DMS 273 (cell line): ENCODE measurements at regions not wholly inside any gene's neighbourhood (a gene's known extent, or its start where the extent isn't known, plus 50 kb on each side); places are given as distances from the start of the nearest gene placed in this dataset.
A peak's percentile ranks its signal among the peaks of the same experiment; 100 is the strongest.

Experiments used
- DNase-seq: peaks from one replicate; lab custom pipeline; 2025; ENCODE audit not compliant: unreplicated experiment; lab: John Stamatoyannopoulos, UW

DNA sequence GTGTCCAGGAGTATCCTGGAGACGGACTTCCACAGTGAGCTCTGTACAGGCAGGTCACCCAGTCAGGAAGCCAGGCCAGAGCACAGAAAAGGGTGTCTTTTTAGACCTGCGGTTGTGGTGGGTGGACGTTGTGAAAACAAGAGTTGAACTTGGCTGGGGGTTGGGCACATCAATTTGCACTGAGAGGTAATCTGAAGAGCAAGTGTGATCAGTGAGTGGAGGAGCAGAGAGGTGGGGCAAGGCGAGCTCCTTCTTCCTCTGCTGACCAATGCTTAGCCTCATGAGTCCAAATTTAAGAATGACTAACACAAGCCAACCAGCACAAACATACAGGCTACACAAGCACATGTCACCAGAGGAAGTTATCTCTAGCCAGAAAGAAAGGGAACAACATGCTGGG, 310.8 kb downstream of the TCERG1L start:
- DNase-seq = no peak

- no peak for DNase-seq
Measured at GRCh38 chr10:131001438-131001837, 310.1 kb downstream of the TCERG1L start.

DNA sequence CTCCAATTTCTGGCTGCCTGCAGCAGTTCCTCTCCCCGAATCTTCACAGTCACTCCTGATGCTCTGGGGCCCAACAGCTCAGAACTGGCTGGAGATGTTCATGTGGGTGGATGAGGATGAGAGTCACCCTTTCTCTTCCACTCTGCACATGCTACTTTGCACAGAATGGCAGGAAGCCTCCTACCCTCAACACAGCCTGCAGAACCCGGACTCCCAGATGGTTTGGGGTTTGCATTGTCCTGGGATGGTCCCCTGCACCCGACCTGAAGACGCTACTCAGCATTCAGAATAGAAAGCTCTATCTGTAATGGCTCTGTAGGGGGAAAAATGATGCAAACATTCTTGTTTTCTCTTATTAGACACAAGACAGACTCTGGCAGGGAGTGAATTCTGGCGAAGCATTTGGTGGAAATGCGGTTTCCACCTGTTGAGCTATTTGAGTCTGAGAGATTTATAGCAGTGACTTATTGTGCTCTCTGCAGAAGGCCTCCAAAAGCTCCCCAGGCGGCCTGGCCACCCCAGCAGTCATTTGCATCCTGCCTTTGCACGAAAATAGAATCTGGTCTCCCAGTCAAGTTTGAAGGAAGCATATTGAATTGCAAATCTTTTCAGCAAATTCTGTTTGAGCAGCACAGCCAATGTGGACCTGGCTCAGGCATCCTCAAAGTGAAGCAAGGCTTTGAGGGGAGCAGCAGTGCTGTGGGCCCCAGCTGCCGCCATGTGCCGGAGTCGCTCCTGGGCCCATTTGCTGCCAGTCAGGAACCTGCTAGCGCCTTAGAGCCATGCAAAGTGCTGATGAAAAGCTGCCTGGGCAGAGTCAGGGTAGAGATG, 309.3 kb downstream of the TCERG1L start:
- DNase-seq = peak; percentile 32

- no peak for DNase-seq
Measured at GRCh38 chr10:131003455-131003854, 308.1 kb downstream of the TCERG1L start.

DNA sequence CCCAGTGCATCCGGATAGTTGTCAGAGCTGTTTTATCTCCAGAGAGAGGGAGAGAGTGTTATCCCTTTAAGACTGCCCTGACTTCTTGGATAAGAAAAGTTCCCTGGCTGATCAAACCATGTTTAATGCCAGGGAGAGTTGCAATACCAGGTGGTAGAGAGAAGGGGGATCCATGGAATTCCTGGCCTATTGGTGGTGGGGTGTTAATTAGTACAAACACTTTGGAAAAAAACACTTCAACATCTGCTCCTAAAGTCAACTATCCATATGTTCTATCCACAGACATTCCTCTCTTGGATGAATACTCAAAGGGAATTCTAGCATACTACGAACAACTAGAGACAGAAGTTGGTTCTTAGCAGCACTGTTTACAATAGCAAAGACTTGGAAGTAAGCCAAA, 307.2 kb downstream of the TCERG1L start:
- peak; percentile 40 for DNase-seq

GRCh38 chr10:131006458-131007256, 304.9 kb downstream of the TCERG1L start:
- DNase-seq = no peak

DNA sequence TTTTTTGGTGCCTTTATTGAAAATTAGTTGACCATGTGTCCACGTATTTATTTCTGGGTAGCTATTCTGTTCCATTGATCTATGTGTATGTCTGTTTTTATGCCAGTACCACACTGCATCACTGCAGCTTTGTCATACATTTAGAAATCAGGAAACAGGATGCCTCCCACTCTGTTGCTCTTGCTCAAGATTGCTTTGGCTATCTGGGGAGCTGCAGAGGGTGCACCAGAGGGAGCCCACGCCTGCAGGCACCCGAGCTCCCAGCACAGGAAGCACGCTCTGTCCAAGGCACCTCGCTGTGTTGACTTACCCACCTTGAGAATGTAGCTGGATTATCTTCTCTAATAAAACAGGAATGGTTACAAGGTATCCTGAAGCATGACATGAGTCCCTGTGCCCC, 301.7 kb downstream of the TCERG1L start:
- no peak for DNase-seq

DNA sequence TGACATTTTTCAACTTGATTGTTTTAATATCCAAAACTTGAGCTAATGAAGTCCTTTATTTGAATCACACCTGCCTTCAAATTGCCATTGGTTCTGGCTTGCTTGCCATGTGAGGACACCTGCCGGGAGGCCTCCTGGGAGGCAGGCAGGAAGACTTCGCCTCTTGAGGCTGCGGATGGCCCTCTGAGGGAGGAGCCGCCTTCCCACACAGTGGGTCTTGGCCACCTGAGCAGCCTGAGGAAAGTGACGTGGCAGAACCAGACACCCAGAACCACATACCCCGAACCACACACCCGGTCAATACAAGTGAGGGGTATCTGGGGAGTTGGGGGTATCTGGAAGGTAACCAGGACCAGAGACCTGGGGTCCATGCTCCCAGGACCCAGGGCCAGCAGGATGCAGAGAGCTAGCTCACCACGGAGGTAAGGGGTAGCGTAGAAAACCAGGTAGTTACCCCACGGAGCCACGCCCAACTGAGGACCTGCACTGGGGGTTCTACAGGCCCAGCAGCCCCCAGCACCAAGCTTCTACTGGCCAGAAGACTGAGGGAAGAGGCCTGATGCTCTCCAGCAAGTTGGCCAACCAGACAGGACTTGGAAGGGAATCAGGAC, 300.5 kb downstream of the TCERG1L start:
- DNase-seq = no peak

DNA sequence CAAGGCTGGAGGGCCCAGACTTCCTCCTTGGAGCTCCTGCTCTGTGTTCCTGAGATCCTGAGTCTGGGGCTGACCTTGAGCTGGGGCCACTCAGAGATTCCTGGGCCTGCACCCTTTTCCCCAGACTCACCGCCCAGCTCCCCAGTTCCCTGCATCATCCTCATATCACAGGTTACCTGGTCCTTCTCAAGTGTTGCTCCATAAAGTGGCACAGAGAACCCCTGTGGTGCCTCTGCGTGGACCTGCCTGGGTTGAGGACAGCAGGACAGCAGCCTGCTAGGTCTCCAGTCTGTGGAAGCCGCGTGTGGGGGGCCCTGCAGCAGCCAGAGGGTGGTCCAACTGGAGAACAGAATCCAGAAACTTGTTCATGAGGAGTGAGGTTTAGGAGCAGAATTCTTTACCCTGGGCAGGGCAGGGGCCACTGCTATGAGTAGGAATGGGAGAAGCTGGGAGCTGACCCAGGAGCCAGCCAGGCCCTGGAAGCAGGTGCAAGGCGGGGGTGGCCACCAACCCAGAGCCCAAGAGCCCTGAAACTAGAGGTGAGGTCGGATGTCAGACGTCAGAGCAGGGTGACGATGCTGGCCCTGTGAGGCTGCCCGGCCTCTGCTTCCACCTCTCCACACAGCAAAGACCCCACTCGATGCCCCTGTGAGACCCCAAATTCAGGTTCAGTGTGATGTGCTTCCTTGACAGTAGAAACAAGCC, 299.4 kb downstream of the TCERG1L start:
- no peak for DNase-seq

DNA sequence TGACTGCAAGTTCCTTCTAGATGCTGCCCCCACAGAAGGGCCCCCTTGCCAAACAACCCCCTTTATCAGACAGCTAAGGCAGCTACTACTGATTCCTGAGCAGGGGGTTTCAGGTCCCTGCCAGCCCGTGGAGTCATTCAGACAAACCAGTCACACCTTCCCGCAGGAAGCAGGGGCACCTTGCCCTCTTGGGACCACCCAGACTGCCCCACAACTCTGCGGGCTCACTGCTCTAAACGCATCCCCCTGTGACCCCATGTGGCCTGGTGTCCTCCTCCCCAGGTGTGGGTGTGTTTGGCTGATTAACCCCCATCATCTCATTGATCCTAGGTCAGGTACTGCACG, 298.9 kb downstream of the TCERG1L start:
- DNase-seq = no peak

DNA sequence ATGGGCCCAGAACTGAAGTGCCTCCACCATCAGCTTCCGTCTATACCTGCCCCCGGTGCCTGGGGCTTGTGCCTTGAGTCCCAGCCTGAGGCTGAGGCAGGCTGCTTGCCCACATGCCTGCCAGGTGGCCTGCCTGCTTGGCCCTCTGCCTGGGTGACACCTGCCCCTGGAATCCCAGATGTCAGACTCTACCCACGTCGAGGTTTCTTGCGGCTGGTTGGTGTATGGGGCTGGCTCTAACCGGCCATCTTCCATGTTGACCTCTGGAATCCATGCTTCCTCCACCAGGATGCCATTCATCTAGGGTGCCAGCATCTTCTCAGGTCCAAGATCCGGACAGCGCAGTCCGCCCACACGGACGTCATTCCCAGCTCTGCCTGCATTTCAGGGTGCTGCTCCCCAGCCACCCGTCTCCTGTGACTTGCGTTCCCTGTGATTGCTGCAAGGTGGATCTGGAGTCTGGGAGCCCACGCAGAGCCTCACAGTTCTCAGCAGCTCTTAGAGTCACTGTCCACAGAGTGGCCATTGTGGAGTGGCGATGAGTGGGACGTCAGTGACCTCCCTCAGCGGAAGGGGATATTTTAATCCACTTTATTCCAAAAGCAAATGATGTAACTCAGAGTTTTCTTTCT, 298.1 kb downstream of the TCERG1L start:
- DNase-seq = no peak

GRCh38 chr10:131014271-131014670, 297.2 kb downstream of the TCERG1L start:
- no peak for DNase-seq

DNA sequence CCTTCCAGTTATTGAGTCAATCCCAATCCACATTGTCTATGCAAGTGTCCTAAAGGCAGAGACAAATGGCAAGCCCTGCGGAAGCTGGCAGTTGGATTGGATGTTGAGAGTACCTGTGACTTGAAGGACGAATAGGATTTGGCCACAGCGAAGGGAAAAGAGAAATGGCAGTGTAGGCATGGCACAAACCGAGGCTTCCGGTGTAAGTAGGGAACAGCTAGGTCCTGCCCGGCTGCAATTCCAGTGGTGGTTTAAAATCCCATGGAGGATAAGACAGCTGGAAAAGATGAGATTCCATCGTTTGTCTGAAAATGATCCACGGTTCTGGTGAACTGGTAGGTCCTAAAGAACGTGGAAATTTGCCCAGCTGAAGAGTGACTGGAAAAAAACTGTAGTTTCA, 296.2 kb downstream of the TCERG1L start:
- no peak for DNase-seq

- DNase-seq = no peak
Measured at GRCh38 chr10:131016556-131016955, 295.0 kb downstream of the TCERG1L start.

DNA sequence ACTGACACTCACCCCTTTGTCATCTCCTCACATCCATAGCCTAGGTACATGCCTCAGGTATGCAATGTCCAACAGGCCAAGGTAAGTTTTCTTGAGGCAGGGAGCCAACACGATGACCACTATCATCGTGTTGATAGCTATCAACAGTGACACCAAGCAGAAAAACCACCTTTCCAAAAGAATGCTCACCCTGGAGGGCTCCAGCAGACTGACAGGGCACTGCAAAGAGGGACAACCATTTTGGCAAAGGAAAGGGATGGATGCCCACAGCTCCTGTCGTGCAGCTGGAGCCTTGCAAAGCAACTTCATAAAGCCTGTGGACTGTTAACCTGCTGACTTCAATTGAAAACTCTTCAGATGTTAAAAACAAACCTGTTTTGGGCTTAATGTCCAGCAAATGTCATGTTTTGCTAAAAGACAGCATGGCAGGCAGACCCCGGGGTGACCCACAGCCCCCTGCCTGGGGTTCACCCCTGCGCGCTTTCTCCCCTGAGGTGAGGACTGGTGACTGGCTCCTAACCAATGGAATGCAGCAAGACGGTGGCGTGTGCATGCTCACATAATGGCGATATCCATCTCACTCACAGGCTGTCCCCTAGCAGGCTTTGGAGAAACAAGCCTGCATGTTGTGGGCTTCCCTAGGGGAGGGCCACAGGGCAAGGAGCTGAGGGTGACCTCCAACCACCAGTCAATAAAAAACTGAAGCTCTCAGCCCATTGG, 293.8 kb downstream of the TCERG1L start:
- DNase-seq = no peak

GRCh38 chr10:131018886-131019500, 292.5 kb downstream of the TCERG1L start:
- no peak for DNase-seq

DNA sequence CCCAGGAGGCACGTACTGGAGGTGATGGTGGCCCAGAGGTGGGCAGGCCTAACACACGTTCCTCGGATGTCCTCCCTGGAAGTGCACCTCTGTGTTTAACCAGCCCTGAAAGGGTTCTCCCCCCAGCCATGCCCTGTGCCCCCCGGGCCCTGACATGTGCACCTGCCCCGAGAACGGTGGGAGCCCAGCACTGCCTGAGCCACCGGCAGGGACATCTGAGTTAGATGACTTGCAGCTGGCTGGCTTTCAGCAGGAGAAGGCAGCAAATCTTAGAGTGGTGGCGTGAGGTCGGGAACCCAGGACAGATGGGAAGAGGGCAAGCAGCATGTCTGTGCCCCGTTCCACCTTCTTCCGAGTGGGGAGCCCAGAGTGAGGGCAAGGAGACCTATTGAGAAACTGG, 291.8 kb downstream of the TCERG1L start:
- DNase-seq = no peak

DNA sequence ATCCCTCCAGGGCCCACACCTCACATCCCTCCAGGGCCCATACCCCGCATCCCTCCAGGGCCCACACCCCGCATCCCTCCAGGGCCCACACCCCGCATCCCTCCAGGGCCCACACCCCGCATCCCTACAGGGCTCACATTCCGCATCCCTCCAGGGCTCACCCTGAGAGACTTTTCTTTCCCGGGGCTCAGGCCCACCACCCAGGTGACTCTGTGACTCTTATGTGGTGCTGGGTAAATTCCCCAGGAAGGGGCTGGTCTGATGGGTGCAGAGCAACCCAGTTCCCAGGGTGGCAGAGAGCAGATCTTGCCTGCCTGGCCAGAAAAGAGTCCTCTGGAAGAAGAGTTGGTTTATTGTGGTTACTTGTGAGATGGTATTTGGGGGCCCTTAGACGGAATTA, 290.7 kb downstream of the TCERG1L start:
- DNase-seq = no peak

- no peak for DNase-seq
Measured at GRCh38 chr10:131021246-131021895, 290.1 kb downstream of the TCERG1L start.
